ENCODE measurements at regions not wholly inside any gene's neighbourhood (a gene's known extent, or its start where the extent isn't known, plus 50 kb on each side); places are given as distances from the start of the nearest gene placed in this dataset.

- 72% methylated on average over 3 of the region's 3 CpGs; no CpG with 5 or more reads in 1 of the 2 experiments for WGBS, 2 experiments (ENCODE audit: extremely low coverage in 1 of 2, insufficient coverage in 1 of 2, insufficient read length in 1 of 2, insufficient replicate concordance in 2 of 2, low coverage in 1 of 2, low lambda C conversion rate in 2 of 2, missing lambda C conversion rate in 1 of 2)
- H4K5ac ChIP-seq (ENCODE audit: insufficient read length, low read depth, low read length): no peak overlapping the region
- H2AK5ac ChIP-seq (ENCODE audit: low read depth, low read length): no peak overlapping the region
- no peak overlapping the region for H3K23ac ChIP-seq (ENCODE audit: insufficient read length)
- H3K4me1 ChIP-seq (replicated peaks in 1 of 4; ENCODE audit: control insufficient read depth in 3 of 4, insufficient read depth in 4 of 4, low read length in 3 of 4): peaks cover 0 to 4% (median 2%) of the 10 kb centered on the region in 4 experiments; a peak in 3 of 7 replicates
- H3K9ac ChIP-seq (replicated peaks in 1 of 4; ENCODE audit: extremely low read depth in 1 of 4, low read depth in 3 of 4, low read length in 3 of 4): no peak overlapping the region
- H3K18ac ChIP-seq (ENCODE audit: extremely low read depth, low read length): no peak overlapping the region
- FAIRE-seq: no peak
- H2BK120ac ChIP-seq (replicated peaks; ENCODE audit: low read depth, low read length): no peak overlapping the region
- no peak overlapping the region for H3K56ac ChIP-seq (replicated peaks; ENCODE audit: insufficient read length, low read depth, low read length)
- H2BK20ac ChIP-seq (ENCODE audit: low read length): peak overlapping the region; percentile 62; the same call in 1 of the 2 replicates
- no peak overlapping the region for H3K4ac ChIP-seq (replicated peaks; ENCODE audit: insufficient read length, low read depth, low read length)
- no peaks in the 10 kb centered on the region for H3K36me3 ChIP-seq (ENCODE audit: control insufficient read depth in 2 of 4, insufficient read depth in 4 of 4, low read length in 3 of 4)
- CTCF ChIA-PET (ENCODE audit: partially characterized antibody): no interaction called here
- H4K20me1 ChIP-seq (replicated peaks in 1 of 2; ENCODE audit: control insufficient read depth in 1 of 2, insufficient read depth in 2 of 2, low read length in 2 of 2): no peaks in the 10 kb centered on the region
- peak overlapping the region; percentile 79; the same call in 1 of the 2 replicates for H2AFZ ChIP-seq (ENCODE audit: low read length)
- no peak overlapping the region for H2BK15ac ChIP-seq (ENCODE audit: low read length)
- H3K27ac ChIP-seq (ENCODE audit: low read depth, low read length): no peak overlapping the region
- H3K79me1 ChIP-seq (ENCODE audit: low read depth, low read length): no peaks in the 10 kb centered on the region
- no peak overlapping the region for H3K14ac ChIP-seq (ENCODE audit: insufficient read length)
- no peaks in the 10 kb centered on the region for H3K27me3 ChIP-seq (replicated peaks in 1 of 4; ENCODE audit: control insufficient read depth in 3 of 4, extremely low read depth in 1 of 4, insufficient read depth in 3 of 4, low read length in 3 of 4)
- TF ChIP-seq TEAD4 (IDR thresholded peaks at IDR 0.05; ENCODE audit: low read depth, low read length) (no peak), CHD1 (IDR thresholded peaks at IDR 0.05; ENCODE audit: low read depth, low read length) (no peak), CBX5 (IDR thresholded peaks at IDR 0.05; ENCODE audit: low read depth, low read length) (no peak)
- H4K91ac ChIP-seq (replicated peaks; ENCODE audit: insufficient read length, low read length): no peak overlapping the region
- H3K23me2 ChIP-seq (ENCODE audit: low read depth, low read length): no peaks in the 10 kb centered on the region
- DNase-seq (ENCODE audit: low read depth in 1 of 2, low spot score in 2 of 2): no peak
- H2BK5ac ChIP-seq (ENCODE audit: low read depth, low read length): no peak overlapping the region
- no peak overlapping the region for H4K8ac ChIP-seq (ENCODE audit: extremely low read depth, insufficient read depth, low read length)
- H3K4me2 ChIP-seq (ENCODE audit: insufficient read depth in 1 of 2, low read depth in 2 of 2, low read length in 2 of 2): no peak overlapping the region
- no peaks in the 10 kb centered on the region for H3K79me2 ChIP-seq (ENCODE audit: control insufficient read depth in 1 of 2, insufficient read depth in 2 of 2, low read length in 2 of 2)
- no peak overlapping the region for H3K4me3 ChIP-seq (ENCODE audit: extremely low read depth in 1 of 4, insufficient read depth in 2 of 4, low read depth in 3 of 4, low read length in 4 of 4)
- POLR2A ChIA-PET (ENCODE audit: partially characterized antibody): interaction anchor here (1.3 kb wide), 1 partner anchor 38 kb away, joined by 3 read pairs; no protein-coding TSS in a partner anchor
- H3K9me3 ChIP-seq (ENCODE audit: insufficient read depth in 2 of 2, low read depth in 1 of 2, low read length in 1 of 2): no peaks in the 10 kb centered on the region
- peak overlapping the region; percentile 76; the same call in 1 of the 2 replicates for H2BK12ac ChIP-seq (ENCODE audit: low read depth, low read length)
Observed at GRCh38 chr4:185880571-185880970, 68.6 kb upstream of the SORBS2 start.

Measured in H1 (cell line).